ENCODE measurements at regions not wholly inside any gene's neighbourhood (a gene's known extent, or its start where the extent isn't known, plus 50 kb on each side); places are given as distances from the start of the nearest gene placed in this dataset.

- TF ChIP-seq CTCF (IDR thresholded peaks at IDR 0.05) (no peak), JUND (IDR thresholded peaks at IDR 0.05) (no peak), CHD2 (IDR thresholded peaks at IDR 0.05; ENCODE audit: low read length, partially characterized antibody) (no peak)
Observed at GRCh38 chr13:48875047-48875446, 100.7 kb upstream of the FNDC3A start.
